GM19397 (cell line): ENCODE measurements at regions not wholly inside any gene's neighbourhood (a gene's known extent, or its start where the extent isn't known, plus 50 kb on each side); places are given as distances from the start of the nearest gene placed in this dataset.

Experiments
- ATAC-seq: cut with Tn5 transposase; IDR thresholded peaks from one replicate; pipeline ENCODE4 v1.9.1; 2021; ENCODE audit warnings: mild to moderate bottlenecking, moderate library complexity; ENCODE audit not compliant: unreplicated experiment

DNA sequence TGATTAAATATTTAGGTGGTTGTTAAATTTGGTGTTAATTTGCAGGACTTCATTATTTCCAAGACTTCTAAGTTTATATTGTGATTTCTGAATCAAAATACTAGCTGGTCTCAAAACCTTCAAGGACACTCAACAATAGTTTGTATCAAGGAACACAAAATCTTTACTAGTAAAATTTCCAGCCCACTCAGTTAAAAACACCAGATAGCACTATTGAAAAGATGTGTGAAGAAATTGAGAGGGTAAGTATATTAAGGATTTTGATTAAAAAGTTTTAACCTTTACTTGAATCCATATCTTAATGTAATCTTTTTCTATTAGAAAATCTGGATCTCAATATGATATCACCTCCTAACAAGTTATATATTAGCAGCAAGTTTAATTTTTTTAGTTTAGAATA is 89.3 kb upstream of the UGT8 start:
- ATAC-seq = no peak

DNA sequence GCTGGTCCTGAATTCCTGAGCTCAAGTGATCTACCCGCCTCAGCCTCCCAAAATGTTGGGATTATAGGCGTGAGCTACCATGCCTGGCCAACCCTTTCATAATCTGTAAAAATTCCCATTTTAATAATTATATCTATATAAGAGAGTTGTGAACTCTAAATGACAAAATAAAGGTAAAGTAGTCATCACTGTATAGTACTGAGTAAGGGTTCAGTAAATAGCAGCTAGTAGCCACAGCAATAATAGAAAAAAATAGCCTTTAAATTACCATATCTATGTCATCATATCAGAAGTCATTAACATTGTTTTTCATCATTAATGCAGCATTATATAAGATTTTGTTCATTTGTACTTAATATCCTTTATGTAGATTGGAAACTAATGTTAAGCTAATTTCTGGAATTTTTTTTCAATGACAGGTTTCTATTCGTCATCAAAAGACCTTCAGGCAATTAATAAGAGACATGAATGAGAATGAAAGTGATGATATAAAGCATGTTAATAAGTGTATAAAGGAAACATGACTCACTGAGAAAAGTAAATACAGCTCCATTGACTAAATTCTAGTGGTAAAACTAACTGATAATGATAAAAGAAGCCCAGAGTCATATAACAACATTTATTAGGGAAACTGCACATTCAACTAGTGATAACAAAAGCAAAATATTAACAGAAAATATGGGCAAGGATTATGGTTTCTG is 85.9 kb upstream of the UGT8 start:
- ATAC-seq = no peak

DNA sequence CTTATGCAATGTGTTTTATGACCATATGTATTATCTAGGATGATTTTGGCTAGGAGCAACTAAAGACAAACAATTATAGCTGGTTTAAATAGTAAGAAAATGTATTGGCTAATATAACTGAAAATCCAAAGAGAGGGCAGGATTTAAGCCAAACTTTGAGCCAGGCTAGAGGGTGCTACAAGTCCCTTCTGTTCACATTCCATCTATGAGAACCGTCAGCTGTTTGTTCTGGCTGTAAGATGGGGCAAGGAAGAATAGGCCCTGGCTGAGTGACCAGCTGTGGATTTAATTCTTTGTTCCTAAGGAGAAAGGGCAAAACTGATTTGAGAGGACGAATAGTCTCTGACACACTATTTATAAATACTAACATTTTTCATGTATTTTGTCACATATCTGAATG is 79.2 kb upstream of the UGT8 start:
- no peak for ATAC-seq

DNA sequence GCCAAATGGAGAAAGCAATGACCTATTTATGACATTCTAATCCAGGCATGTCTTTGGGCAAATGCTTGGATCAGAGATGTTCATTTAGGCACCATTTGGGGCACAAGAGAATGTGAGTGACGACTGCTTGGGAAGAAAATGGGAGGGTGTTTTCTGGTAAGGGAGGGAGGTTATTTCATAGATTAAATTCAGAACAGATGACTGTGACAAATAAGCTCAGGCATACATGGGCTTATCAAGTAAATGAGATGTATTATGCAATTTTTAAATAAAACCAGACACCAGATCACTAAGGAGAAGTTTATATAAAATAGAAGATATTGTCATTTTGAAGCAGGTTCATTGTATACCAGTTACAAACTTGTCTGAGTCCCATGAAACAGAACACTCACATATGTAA is 71.4 kb upstream of the UGT8 start:
- no peak for ATAC-seq

DNA sequence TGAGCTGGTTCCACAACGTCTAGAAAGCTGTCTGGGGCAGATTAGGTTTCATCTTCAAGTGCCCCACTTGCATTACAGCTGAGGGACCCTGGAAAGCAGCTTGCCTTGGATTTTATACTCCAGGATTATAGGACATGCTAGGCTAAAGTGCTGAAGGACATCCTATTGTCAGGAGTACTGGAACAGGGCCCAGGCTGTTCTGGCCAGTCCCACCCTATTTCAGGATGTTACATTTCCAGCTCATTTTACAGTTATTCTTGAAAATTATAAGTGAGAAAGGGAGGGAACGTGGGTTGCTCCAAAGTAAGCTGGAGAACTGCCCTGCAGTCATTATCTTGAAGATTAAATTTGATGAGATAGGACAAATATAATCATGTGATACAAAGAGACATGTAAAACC is 71.0 kb upstream of the UGT8 start:
- ATAC-seq = no peak

DNA sequence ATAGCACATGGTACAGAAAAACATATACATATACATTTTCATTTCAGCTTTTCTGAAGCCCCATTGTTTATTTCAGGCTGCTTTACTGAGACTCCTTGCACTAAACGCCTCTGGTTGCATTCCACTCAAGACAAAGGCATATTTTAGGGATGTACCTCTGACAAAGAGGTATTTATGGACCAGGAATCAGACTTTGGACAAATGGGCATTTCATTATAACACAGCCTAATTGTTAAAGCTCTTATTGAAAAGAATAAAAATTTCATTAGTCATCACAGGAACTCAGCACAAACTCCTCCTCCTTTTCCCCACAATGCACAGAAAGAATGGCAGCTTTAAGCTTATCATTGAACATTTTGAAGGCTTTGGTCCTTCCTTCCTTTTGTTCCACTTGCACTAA is 62.9 kb upstream of the UGT8 start:
- ATAC-seq = no peak

DNA sequence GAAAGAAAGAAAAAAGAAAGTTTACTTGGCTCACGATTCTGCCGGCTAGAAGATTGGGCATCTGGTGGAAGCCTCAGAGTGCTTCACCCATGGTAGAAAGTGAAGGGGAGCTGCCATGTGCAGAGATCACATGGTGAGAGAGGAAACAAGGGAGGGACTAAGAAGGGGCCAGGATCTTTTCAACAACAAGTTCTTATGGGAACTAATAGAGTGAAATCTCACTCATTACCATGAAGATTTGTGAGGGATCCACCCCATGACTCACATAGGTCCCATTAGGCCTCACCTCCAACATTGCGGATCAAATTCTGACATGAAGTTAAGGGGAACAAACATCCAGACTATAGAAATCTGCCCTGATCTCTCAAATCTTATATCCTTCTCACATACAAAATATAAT is 61.3 kb upstream of the UGT8 start:
- no peak for ATAC-seq

DNA sequence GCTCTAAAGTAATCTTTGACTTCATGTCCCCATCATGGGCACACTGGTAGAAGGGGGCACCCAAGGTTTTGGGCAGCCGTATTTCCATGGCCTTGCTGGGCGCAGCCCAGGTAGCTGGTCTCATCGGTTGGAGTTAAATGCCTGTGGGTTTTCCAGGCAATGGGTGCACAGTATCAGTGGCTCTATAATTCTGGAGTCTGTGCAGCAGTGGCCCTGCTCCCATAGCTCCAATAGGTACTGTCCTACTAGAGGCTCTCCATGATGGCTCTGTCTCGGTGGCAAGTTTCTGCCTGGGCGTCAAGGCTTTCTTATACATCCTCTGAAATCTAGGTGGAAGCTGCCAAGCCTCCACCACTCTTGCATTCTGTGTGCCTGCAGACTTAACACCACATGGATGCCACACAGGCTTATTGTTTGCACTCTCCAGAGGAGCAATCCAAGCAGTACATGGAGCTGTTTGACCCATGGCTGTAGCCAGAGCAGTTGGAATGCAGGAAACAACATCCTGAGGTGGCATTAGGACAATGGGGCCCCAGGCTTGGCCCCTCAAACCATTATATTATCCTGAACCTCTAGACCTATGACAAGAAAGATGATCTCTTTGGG is 60.5 kb upstream of the UGT8 start:
- no peak for ATAC-seq

DNA sequence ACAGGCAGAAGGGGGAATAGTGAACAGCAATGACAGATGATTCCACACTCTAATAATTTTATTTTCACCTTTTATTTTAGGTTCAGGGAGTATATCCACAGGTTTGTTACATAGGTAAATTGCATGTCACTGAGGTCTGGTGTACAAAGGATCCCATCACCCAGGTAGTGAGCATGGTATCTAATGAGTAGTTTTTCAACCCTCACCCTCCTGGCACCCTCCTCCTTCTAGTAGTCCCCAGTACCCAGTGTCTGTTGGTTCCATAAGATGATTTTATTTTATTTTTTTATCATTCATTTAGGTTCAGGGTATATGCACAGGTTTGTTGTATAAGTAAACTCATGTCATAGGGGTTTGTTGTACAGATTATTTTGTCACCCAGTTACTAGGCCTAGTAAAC is 58.6 kb upstream of the UGT8 start:
- ATAC-seq = no peak

DNA sequence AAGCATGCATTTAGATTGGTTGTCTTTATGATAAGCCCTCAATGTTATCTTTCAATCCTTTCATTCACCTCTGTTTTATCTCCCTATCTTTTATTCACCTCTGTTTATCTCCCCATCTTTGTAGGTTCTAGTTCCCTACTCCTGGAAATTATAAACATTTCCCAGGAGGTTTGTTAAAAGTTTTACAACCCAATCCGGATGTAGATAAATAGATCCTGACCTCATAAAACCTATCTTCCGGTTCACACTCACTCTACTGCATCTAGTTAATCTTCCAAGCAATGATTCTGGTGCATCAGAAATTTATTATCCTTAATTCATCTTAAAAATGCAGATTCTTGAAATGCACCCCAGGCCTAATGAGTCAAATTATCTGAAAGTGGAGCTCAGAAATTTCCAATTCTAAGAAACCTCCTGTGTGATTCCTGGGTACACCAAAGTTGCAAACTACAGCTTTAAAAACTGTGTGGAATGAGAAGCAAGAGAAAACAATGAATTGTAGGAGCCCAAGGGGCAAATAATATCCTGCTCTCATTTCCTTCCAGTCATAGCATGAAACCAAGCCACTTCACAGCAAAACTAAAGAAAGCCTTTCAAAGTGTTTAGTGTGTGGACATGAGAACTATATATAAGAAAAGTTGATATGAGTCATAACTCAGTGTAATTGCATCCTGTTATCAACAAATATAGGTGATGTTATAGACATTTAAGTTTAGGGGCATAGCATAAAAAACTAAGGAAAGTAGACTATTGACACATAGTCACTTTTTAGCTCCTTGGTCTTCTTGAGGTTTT is 51.1 kb upstream of the UGT8 start:
- ATAC-seq = no peak
